Breast epithelium (tissue), 4 donors: ENCODE measurements at regions not wholly inside any gene's neighbourhood (a gene's known extent, or its start where the extent isn't known, plus 50 kb on each side); places are given as distances from the start of the nearest gene placed in this dataset.

ENCODE experiments used
- DNase-seq, 2 donors: peaks; one replicate each; pipeline ENCODE4 v3.0.0-alpha.2; 2019; ENCODE audit warnings: low spot score in 2 of 2
- H3K27ac ChIP-seq, 2 donors: fragments of 200-600 bp; sonication (generic) in 1 of 2; one replicate each; pipeline ENCODE4 v1.5.1; 2016 to 2019; ENCODE audit warnings: mild to moderate bottlenecking in 1 of 2
- H3K27me3 ChIP-seq, 2 donors: fragments of 200-600 bp; sonication (generic) in 1 of 2; one replicate each; pipeline versions ENCODE4 v1.5.1 to v1.6.0; 2017 to 2019; ENCODE audit warnings: control low read depth in 1 of 2, mild to moderate bottlenecking in 1 of 2
- H3K36me3 ChIP-seq: fragments of 200-600 bp; one replicate; pipeline ENCODE4 v1.5.1; 2019
- H3K4me1 ChIP-seq, 2 donors: fragments of 200-600 bp; sonication (generic); one replicate each; pipeline ENCODE4 v1.5.1; 2016 to 2019; ENCODE audit warnings: control low read depth in 1 of 2
- H3K4me3 ChIP-seq, 3 donors: fragments of 200-600 bp; sonication (generic); 1 replicate in 2 of 3; 2 replicates in 1 of 3; pipeline ENCODE4 v1.5.1; 2016 to 2019; ENCODE audit warnings: mild to moderate bottlenecking in 3 of 3, moderate library complexity in 2 of 3
- H3K9me3 ChIP-seq, 2 donors: fragments of 200-600 bp; sonication (generic) in 1 of 2; one replicate each; pipeline ENCODE4 v1.5.1; 2016 to 2019; ENCODE audit warnings: control low read depth in 1 of 2
- CTCF ChIP-seq, 3 donors: fragments of 450-650 bp; IDR thresholded peaks; one replicate each; pipeline ENCODE4 v1.5.1; 2016 to 2017; ENCODE audit warnings: antibody characterized with exemption in 3 of 3, mild to moderate bottlenecking in 3 of 3, moderate library complexity in 3 of 3
- POLR2A ChIP-seq: fragments of 450-650 bp; IDR thresholded peaks from one replicate; pipeline ENCODE4 v1.6.1; 2016; ENCODE audit warnings: antibody characterized with exemption, mild to moderate bottlenecking, moderate library complexity
- POLR2AphosphoS5 ChIP-seq, 3 donors: sonication (generic); formaldehyde crosslinking; IDR thresholded peaks; one replicate each; pipeline ENCODE4 v1.6.1; 2017; ENCODE audit warnings: antibody characterized with exemption in 3 of 3
- intact Hi-C: fragments of 100-400 bp; cut with DNase I; formaldehyde crosslinking; loops from one replicate; pipeline ENCODE4 v1.15.1; 2023; ENCODE audit warnings: low total_unique reads

- TF ChIP-seq POLR2A, result no peak
- TF ChIP-seq CTCF (IDR thresholded peaks at IDR 0.05), result no peak
- TF ChIP-seq POLR2AphosphoS5 (IDR thresholded peaks at IDR 0.05), result no peak
- intact Hi-C loops, result no loop called here
- H3K27me3 ChIP-seq, result no peaks in the 10 kb centered on the region
- H3K27ac ChIP-seq, result no peak overlapping the region
- H3K36me3 ChIP-seq, result no peaks in the 10 kb centered on the region
- peak in 1 of 2 donors; percentile 40 for DNase-seq
- no peak overlapping the region for H3K4me3 ChIP-seq
- H3K4me1 ChIP-seq, result no peaks in the 10 kb centered on the region
- H3K9me3 ChIP-seq, result no peaks in the 10 kb centered on the region
These were observed 150.8 kb downstream of the SHANK2 start for GRCh38 chr11:71101606-71102005.

- Histone ChIP-seq H3K4me1 (no peaks in the 10 kb centered on the region), H3K9me3 (no peaks in the 10 kb centered on the region), H3K36me3 (no peaks in the 10 kb centered on the region), H3K27me3 (no peaks in the 10 kb centered on the region), H3K27ac (no peak overlapping the region), H3K4me3 (no peak overlapping the region)
- TF ChIP-seq POLR2AphosphoS5 (IDR thresholded peaks at IDR 0.05), result no peak
- no peak for TF ChIP-seq CTCF (IDR thresholded peaks at IDR 0.05)
- no peak for TF ChIP-seq POLR2A
- no peak for DNase-seq
- intact Hi-C loops, result no loop called here
These were observed 151.3 kb downstream of the SHANK2 start for GRCh38 chr11:71101046-71101445.

- no peak for TF ChIP-seq CTCF (IDR thresholded peaks at IDR 0.05)
These were observed 153.6 kb downstream of the SHANK2 start for GRCh38 chr11:71098776-71099175.

GRCh38 chr11:71097506-71098240 is 154.7 kb downstream of the SHANK2 start:
- DNase-seq, result no peak
- Histone ChIP-seq H3K27me3 (no peaks in the 10 kb centered on the region), H3K4me3 (no peak overlapping the region), H3K27ac (no peak overlapping the region), H3K4me1 (no peaks in the 10 kb centered on the region), H3K36me3 (no peaks in the 10 kb centered on the region), H3K9me3 (no peaks in the 10 kb centered on the region)
- TF ChIP-seq POLR2AphosphoS5 (IDR thresholded peaks at IDR 0.05) (no peak), CTCF (IDR thresholded peaks at IDR 0.05) (no peak), POLR2A (no peak)
- intact Hi-C loops, result no loop called here

More at GRCh38 chr11:71098776-71099175, 153.6 kb downstream of the SHANK2 start:
- DNase-seq, result no peak
- H3K27me3 ChIP-seq, result no peaks in the 10 kb centered on the region
- H3K9me3 ChIP-seq, result no peaks in the 10 kb centered on the region
- H3K36me3 ChIP-seq, result no peaks in the 10 kb centered on the region
- H3K4me1 ChIP-seq, result no peaks in the 10 kb centered on the region
- intact Hi-C loops, result no loop called here
- no peak overlapping the region for H3K27ac ChIP-seq
- no peak overlapping the region for H3K4me3 ChIP-seq

- Histone ChIP-seq H3K4me1 (no peaks in the 10 kb centered on the region), H3K36me3 (no peaks in the 10 kb centered on the region), H3K9me3 (no peaks in the 10 kb centered on the region), H3K27ac (no peak overlapping the region), H3K4me3 (no peak overlapping the region), H3K27me3 (no peaks in the 10 kb centered on the region)
- intact Hi-C loops, result no loop called here
- TF ChIP-seq POLR2AphosphoS5 (IDR thresholded peaks at IDR 0.05) (no peak), CTCF (IDR thresholded peaks at IDR 0.05) (no peak), POLR2A (no peak)
- DNase-seq, result no peak
These were observed 155.5 kb downstream of the SHANK2 start for GRCh38 chr11:71096751-71097388.
